HFFc6 (cell line): ENCODE measurements at regions not wholly inside any gene's neighbourhood (a gene's known extent, or its start where the extent isn't known, plus 50 kb on each side); places are given as distances from the start of the nearest gene placed in this dataset.

Source experiments
- DNase-seq: peaks from one replicate; pipeline ENCODE4 v3.0.0-alpha.2; 2018
- H3K27ac Mint-ChIP-seq: 2 replicates; pipeline ENCODE4 v1.8.0; 2020; ENCODE audit warnings: mild to moderate bottlenecking, mixed read lengths
- H3K27me3 Mint-ChIP-seq: 2 replicates; pipeline ENCODE4 v1.8.0; 2021; ENCODE audit warnings: mild to moderate bottlenecking, moderate library complexity, mixed read lengths; ENCODE audit not compliant: insufficient read depth
- H3K36me3 Mint-ChIP-seq: 2 replicates; pipeline ENCODE4 v1.8.0; 2021; ENCODE audit warnings: low read depth, mixed read lengths
- H3K4me1 Mint-ChIP-seq: 2 replicates; pipeline ENCODE4 v1.8.0; 2020; ENCODE audit warnings: low read depth, mixed read lengths
- H3K4me3 Mint-ChIP-seq: 2 replicates; pipeline ENCODE4 v1.8.0; 2020; ENCODE audit warnings: mild to moderate bottlenecking, moderate library complexity, mixed read lengths
- H3K9me3 Mint-ChIP-seq: 2 replicates; pipeline ENCODE4 v1.8.0; 2020; ENCODE audit warnings: mild to moderate bottlenecking, mixed read lengths
- TF ChIP-seq, protein P1 (sequence below): fragments of 200-600 bp; sonication (generic); IDR thresholded peaks from 2 replicates; pipeline ENCODE4 v1.5.0; 2021; ENCODE audit warnings: antibody characterized with exemption, mild to moderate bottlenecking

- TF ChIP-seq, protein P1, sequence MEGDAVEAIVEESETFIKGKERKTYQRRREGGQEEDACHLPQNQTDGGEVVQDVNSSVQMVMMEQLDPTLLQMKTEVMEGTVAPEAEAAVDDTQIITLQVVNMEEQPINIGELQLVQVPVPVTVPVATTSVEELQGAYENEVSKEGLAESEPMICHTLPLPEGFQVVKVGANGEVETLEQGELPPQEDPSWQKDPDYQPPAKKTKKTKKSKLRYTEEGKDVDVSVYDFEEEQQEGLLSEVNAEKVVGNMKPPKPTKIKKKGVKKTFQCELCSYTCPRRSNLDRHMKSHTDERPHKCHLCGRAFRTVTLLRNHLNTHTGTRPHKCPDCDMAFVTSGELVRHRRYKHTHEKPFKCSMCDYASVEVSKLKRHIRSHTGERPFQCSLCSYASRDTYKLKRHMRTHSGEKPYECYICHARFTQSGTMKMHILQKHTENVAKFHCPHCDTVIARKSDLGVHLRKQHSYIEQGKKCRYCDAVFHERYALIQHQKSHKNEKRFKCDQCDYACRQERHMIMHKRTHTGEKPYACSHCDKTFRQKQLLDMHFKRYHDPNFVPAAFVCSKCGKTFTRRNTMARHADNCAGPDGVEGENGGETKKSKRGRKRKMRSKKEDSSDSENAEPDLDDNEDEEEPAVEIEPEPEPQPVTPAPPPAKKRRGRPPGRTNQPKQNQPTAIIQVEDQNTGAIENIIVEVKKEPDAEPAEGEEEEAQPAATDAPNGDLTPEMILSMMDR: no peak
- no peak for DNase-seq
- no peak overlapping the region for H3K4me3 Mint-ChIP-seq
- peaks cover 15% of the 10 kb centered on the region for H3K4me1 Mint-ChIP-seq
- H3K9me3 Mint-ChIP-seq: no peaks in the 10 kb centered on the region
- 0 out of 2 replicates have a peak, but pooled peaks cover 2% of the 10 kb centered on the region for H3K27me3 Mint-ChIP-seq
- H3K36me3 Mint-ChIP-seq: peaks cover 4% of the 10 kb centered on the region; the same call in 1 of the 2 replicates
- no peak overlapping the region for H3K27ac Mint-ChIP-seq
Measured at GRCh38 chr3:177320765-177321247, 123.5 kb upstream of the TBL1XR1 start.

DNA sequence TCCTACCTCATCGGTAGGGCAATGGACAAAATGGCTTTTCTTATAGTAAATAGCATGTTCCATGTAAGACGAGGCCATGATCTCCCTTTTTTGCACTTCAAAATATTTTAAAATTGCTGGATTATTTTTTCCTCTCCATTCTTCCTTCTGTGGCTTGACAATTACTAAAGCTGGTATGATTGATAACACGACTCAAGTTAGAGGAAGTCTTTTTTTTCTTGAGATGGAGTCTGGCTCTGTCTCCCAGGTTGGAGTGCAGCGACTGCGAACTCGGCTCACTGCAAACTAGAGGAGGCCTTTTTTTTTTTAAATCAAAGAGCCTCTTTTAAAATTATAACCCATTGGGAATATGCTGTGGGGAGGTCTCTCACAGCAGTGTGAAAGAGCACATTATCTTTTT, 124.5 kb upstream of the TBL1XR1 start:
- H3K27ac Mint-ChIP-seq: no peak overlapping the region
- H3K36me3 Mint-ChIP-seq: peaks cover 4% of the 10 kb centered on the region; the same call in 1 of the 2 replicates
- H3K9me3 Mint-ChIP-seq: no peaks in the 10 kb centered on the region
- TF ChIP-seq, protein P1: no peak
- H3K4me1 Mint-ChIP-seq: peaks cover 15% of the 10 kb centered on the region
- H3K4me3 Mint-ChIP-seq: no peak overlapping the region
- H3K27me3 Mint-ChIP-seq: peaks cover 3% of the 10 kb centered on the region; the same call in 1 of the 2 replicates
- no peak for DNase-seq

DNA sequence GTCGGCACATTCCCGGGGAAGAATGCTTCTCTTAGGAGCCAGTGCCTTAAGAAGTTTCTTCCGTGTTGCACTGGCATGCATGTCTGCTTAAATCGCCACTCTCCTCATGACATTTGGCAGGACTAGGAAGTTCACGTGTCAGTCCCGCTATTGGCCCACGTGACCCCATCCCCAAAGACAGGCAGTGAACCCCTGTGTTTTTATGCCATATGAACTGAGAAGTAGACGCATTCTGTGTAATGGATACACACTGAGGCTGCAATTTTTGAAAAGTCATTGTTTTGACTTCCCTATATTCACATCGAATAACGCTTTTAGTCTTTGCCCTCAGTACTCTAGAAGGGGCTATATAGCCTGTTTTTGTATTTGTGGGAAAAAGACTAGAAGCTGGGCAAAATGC, 125.6 kb upstream of the TBL1XR1 start:
- Mint-ChIP-seq H3K4me3 (no peak overlapping the region), H3K36me3 (peaks cover 4% of the 10 kb centered on the region; the same call in 1 of the 2 replicates), H3K9me3 (no peaks in the 10 kb centered on the region), H3K27ac (no peak overlapping the region), H3K4me1 (peaks cover 15% of the 10 kb centered on the region), H3K27me3 (peaks cover 3% of the 10 kb centered on the region; the same call in 1 of the 2 replicates)
- TF ChIP-seq, protein P1: no peak
- DNase-seq: no peak

- TF ChIP-seq, protein P1: no peak
- Mint-ChIP-seq H3K4me3 (no peak overlapping the region), H3K27me3 (peaks cover 1% of the 10 kb centered on the region; the same call in 1 of the 2 replicates), H3K9me3 (no peaks in the 10 kb centered on the region), H3K27ac (no peak overlapping the region), H3K4me1 (peaks cover 8% of the 10 kb centered on the region; the same call in 1 of the 2 replicates), H3K36me3 (no peaks in the 10 kb centered on the region)
- DNase-seq: no peak
Measured at GRCh38 chr3:177329854-177330253, 132.6 kb upstream of the TBL1XR1 start.

GRCh38 chr3:177330779-177331178, 133.5 kb upstream of the TBL1XR1 start:
- TF ChIP-seq, protein P1: no peak
- no peaks in the 10 kb centered on the region for H3K9me3 Mint-ChIP-seq
- peaks cover 13% of the 10 kb centered on the region for H3K4me1 Mint-ChIP-seq
- H3K27me3 Mint-ChIP-seq: peaks cover 1% of the 10 kb centered on the region; the same call in 1 of the 2 replicates
- no peaks in the 10 kb centered on the region for H3K36me3 Mint-ChIP-seq
- H3K27ac Mint-ChIP-seq: no peak overlapping the region
- DNase-seq: no peak
- no peak overlapping the region for H3K4me3 Mint-ChIP-seq
